Glutamatergic neuron (in vitro differentiated cells): ENCODE measurements at regions not wholly inside any gene's neighbourhood (a gene's known extent, or its start where the extent isn't known, plus 50 kb on each side); places are given as distances from the start of the nearest gene placed in this dataset.

Source experiments
- DNase-seq: peaks from one replicate; pipeline ENCODE4 v3.0.0; 2022
- H3K27ac Mint-ChIP-seq: one replicate; pipeline ENCODE4 v1.8.0; 2020; ENCODE audit warnings: mild to moderate bottlenecking, mixed read lengths, inconsistent platforms; ENCODE audit not compliant: unreplicated experiment
- H3K27me3 Mint-ChIP-seq: one replicate; pipeline ENCODE4 v1.8.0; 2020; ENCODE audit warnings: mild to moderate bottlenecking, moderate library complexity, mixed read lengths, inconsistent platforms; ENCODE audit not compliant: unreplicated experiment
- H3K36me3 Mint-ChIP-seq: one replicate; pipeline ENCODE4 v1.8.0; 2020; ENCODE audit warnings: mild to moderate bottlenecking, mixed read lengths, inconsistent platforms; ENCODE audit not compliant: unreplicated experiment
- H3K4me1 Mint-ChIP-seq: one replicate; pipeline ENCODE4 v1.8.0; 2020; ENCODE audit warnings: mild to moderate bottlenecking, low read depth, mixed read lengths, inconsistent platforms; ENCODE audit not compliant: unreplicated experiment
- H3K4me3 Mint-ChIP-seq: one replicate; pipeline ENCODE4 v1.8.0; 2020; ENCODE audit warnings: mild to moderate bottlenecking, mixed read lengths, inconsistent platforms; ENCODE audit not compliant: unreplicated experiment
- H3K9me3 Mint-ChIP-seq: one replicate; pipeline ENCODE4 v1.8.0; 2020; ENCODE audit warnings: mild to moderate bottlenecking, moderate library complexity, mixed read lengths, inconsistent platforms; ENCODE audit not compliant: unreplicated experiment
- TF ChIP-seq, protein P1 (sequence below): fragments of 200-600 bp; sonication (generic); IDR thresholded peaks from one replicate; pipeline ENCODE4 v1.5.0; 2021; ENCODE audit not compliant: partially characterized antibody, unreplicated experiment

DNA sequence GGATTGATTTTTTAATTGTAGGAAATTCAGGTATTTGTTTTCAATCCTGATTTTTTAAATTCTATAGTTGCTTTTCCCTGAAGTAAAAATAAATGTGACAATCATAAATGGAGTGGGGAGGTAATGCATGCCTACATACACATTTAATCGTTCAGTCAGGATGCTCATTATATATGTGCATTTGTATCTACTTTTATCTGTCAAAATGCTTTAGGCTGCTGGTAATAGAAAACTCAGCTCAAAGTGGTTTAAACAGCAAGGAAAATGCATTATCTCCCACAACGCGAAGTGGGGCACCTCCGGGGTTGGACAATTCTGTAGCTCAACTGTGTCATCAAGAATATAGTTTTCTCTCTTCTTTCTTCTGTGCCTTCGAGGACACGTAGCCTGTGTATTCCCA is 116.4 kb upstream of the SASH1 start:
- H3K27ac Mint-ChIP-seq, result no peak overlapping the region
- TF ChIP-seq, protein P1, sequence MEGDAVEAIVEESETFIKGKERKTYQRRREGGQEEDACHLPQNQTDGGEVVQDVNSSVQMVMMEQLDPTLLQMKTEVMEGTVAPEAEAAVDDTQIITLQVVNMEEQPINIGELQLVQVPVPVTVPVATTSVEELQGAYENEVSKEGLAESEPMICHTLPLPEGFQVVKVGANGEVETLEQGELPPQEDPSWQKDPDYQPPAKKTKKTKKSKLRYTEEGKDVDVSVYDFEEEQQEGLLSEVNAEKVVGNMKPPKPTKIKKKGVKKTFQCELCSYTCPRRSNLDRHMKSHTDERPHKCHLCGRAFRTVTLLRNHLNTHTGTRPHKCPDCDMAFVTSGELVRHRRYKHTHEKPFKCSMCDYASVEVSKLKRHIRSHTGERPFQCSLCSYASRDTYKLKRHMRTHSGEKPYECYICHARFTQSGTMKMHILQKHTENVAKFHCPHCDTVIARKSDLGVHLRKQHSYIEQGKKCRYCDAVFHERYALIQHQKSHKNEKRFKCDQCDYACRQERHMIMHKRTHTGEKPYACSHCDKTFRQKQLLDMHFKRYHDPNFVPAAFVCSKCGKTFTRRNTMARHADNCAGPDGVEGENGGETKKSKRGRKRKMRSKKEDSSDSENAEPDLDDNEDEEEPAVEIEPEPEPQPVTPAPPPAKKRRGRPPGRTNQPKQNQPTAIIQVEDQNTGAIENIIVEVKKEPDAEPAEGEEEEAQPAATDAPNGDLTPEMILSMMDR, result no peak
- DNase-seq, result no peak
- H3K4me3 Mint-ChIP-seq, result no peak overlapping the region
- H3K36me3 Mint-ChIP-seq, result no peaks in the 10 kb centered on the region
- peaks cover 3% of the 10 kb centered on the region for H3K4me1 Mint-ChIP-seq
- H3K27me3 Mint-ChIP-seq, result no peaks in the 10 kb centered on the region
- H3K9me3 Mint-ChIP-seq, result no peaks in the 10 kb centered on the region

DNA sequence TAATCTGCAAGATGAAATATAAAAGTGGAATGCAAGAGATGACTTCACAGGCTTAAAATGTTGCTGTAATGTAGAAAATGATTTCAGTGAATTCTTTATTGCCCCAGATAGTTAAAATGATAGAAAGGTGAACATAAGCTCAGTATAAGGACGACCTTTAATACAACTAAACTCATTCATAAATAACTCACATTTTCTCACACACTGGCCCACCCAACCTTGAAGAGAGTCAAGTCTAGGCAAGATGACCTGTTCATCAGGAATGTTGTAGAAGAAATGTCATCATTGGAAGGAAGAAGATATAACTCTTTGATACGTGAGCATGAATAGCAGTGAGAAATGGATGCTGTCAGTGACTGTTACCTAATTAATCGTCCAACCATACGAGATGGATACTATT is 111.1 kb upstream of the SASH1 start:
- TF ChIP-seq, protein P1, result no peak
- no peak for DNase-seq
- no peak overlapping the region for H3K4me3 Mint-ChIP-seq

DNA sequence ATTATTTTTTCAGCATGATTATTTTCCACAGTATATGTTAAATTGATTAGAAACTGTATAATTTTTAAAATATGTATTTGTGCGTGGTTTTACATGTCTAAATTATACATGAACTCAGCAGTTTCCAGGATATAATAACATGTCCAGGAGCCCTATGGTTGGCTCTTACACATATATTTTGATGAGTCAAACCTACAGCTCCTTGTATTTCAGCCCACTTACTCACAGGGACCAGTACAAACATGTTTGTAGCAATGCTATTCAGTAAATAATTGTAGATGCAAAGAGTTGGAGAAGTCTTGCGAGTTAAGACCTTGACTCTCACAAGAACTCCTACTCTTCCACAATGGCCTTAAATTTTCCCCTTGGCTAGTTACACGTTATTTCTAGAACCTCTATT is 107.2 kb upstream of the SASH1 start:
- no peaks in the 10 kb centered on the region for H3K36me3 Mint-ChIP-seq
- TF ChIP-seq, protein P1, result no peak

More for the DNA sequence above, 111.1 kb upstream of the SASH1 start:
- Mint-ChIP-seq H3K36me3 (no peaks in the 10 kb centered on the region), H3K27ac (no peak overlapping the region), H3K27me3 (no peaks in the 10 kb centered on the region), H3K9me3 (no peaks in the 10 kb centered on the region), H3K4me1 (peaks cover 2% of the 10 kb centered on the region)

GRCh38 chr6:148238713-148239112 is 103.9 kb upstream of the SASH1 start:
- Mint-ChIP-seq H3K36me3 (no peaks in the 10 kb centered on the region), H3K27me3 (no peaks in the 10 kb centered on the region), H3K9me3 (no peaks in the 10 kb centered on the region), H3K27ac (no peak overlapping the region), H3K4me3 (no peak overlapping the region), H3K4me1 (no peaks in the 10 kb centered on the region)
- TF ChIP-seq, protein P1, result no peak
- no peak for DNase-seq

More for the DNA sequence above, 107.2 kb upstream of the SASH1 start:
- Mint-ChIP-seq H3K27me3 (no peaks in the 10 kb centered on the region), H3K4me3 (no peak overlapping the region), H3K27ac (no peak overlapping the region), H3K4me1 (no peaks in the 10 kb centered on the region), H3K9me3 (no peaks in the 10 kb centered on the region)
- DNase-seq, result no peak

DNA sequence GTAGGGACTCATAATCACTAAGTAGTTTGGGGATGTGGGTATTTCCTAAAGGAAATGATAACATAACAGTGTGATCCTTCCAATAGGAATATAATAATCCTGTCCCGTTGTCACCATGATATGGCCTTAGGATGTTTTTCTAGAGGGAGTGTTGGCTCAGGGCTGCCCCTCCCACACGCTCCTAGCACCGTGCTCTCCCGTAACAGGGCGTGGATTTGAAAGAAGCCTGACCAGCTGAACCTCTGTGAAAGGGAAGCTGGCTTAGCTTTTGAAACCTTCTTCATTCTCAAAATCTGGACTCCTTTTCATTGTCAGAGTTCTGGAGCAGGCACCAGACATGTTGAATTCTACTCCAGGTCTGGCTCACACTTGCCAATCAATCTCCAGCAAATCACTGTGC is 103.4 kb upstream of the SASH1 start:
- H3K4me1 Mint-ChIP-seq, result peaks cover under 1% of the 10 kb centered on the region
- no peak overlapping the region for H3K4me3 Mint-ChIP-seq
- H3K27me3 Mint-ChIP-seq, result no peaks in the 10 kb centered on the region
- no peaks in the 10 kb centered on the region for H3K9me3 Mint-ChIP-seq
- TF ChIP-seq, protein P1, result no peak
- H3K27ac Mint-ChIP-seq, result no peak overlapping the region
- H3K36me3 Mint-ChIP-seq, result no peaks in the 10 kb centered on the region
- DNase-seq, result no peak
